ENCODE measurements at regions not wholly inside any gene's neighbourhood (a gene's known extent, or its start where the extent isn't known, plus 50 kb on each side); places are given as distances from the start of the nearest gene placed in this dataset.

DNA sequence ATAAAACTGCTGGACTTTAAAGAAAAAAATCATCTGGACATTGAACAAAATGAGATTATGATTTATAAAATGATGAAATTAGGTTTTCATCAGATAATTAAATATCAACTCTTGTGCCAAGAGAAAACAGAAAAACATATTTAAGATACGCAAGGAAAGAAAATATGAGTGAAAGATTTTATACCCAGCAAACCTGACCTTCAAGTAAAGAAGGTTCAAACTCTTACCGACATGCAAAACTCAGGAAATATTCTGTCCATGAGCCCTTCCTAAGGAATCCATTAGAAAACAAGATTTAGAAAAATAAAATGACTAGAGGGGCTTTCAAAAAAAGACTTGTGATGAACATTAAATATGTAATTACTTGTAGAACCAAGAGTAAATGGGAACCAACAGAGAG lies 257.2 kb upstream of the ARID1B start:
- no peak for DNase-seq (ENCODE audit: low read depth, low spot score)

DNA sequence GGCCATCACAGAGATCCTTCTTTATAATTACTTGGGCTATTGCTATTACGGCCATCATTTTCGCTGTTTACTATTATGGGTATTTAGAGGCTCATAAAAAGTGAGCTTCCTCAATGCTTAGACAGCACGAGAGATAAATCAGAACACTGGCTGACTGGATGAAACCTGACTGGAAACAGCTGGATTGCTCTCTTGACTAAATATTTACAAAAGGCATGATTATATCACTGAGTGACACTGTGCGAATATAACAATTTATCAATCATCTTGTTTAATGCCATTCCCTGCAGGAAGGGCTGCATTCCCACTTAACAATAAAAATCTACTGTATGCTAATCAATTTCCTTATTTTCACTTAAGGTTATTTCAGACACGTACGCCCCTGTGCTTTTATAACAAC lies 260.1 kb upstream of the ARID1B start:
- no peak for DNase-seq (ENCODE audit: low read depth, low spot score)

DNA sequence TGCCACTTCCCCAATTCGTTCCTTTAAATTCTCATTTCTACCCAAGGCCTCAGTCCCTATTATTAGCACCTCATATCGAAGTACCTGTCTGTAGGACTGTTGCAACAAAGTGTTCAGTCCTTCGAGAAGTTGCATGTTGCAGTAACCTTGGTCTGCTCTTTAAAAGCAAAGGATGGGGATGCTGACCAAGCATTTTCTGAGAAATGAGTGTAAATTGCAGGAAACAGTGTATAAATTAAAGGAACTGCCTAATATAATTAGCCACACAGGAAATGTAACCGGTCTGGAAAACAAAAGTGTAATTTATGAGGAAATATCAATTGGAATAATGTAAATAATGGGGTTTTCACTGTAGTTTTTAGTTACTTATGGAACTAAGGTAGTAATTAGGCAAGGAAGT lies 261.9 kb upstream of the ARID1B start:
- no peak for DNase-seq (ENCODE audit: low read depth, low spot score)

DNA sequence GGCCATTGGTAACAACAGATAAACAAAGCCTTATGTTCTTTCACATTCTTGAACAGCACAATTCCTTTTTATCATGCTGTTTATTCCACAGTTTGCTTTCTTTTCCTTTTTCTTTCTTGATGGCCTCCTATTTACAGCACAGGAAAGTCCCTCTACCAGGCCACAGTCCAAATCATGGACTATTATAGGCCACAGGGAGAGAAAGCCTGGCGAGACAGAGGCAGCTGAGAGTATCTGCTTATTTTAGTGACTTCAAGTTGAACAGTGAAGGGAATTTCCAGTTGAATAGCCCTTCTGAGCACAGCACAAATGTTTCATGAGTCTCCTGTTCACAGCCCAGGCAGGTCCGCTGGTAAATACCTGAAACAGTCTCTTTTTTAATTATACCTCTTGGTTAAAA lies 263.7 kb upstream of the ARID1B start:
- no peak for DNase-seq (ENCODE audit: low read depth, low spot score)

DNA sequence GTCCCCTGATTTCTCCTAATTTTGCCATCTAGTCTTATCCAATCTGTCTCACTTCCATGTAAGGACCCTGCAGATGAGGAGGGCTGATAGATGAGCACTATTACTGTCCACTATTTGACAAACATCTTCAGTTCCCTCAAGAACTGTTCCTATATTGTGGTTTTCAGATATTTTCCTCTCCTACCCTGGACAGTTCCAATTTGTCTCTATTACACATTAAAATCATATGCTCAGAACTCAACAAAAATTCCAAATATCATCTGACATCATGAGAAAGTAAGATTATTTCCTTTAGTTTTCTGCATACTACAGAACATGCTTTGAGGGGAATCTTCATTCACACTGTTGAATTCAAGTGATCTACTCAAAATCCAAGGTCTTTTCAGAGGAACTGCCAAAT lies 265.6 kb upstream of the ARID1B start:
- DNase-seq (ENCODE audit: low read depth, low spot score), result no peak

DNA sequence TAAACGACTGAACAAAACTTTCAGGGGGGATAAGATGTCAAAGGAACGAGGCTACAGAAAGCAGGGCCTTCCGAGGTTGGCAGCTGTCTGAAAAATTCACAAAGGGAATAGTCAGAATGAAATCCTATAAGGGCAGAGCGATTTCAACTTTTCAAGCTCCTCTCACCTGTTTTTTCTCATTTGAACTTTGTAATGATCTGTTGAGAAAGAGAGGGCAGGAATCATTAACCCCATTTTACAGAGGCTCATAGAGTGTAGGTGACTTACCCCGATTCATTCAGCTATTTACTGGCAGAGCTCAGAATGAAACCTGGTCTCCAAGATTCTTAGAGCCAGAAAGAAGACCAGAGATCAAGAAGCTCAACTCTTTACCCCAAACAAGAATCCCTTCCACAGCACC lies 266.1 kb upstream of the ARID1B start:
- DNase-seq (ENCODE audit: low read depth, low spot score), result no peak

DNA sequence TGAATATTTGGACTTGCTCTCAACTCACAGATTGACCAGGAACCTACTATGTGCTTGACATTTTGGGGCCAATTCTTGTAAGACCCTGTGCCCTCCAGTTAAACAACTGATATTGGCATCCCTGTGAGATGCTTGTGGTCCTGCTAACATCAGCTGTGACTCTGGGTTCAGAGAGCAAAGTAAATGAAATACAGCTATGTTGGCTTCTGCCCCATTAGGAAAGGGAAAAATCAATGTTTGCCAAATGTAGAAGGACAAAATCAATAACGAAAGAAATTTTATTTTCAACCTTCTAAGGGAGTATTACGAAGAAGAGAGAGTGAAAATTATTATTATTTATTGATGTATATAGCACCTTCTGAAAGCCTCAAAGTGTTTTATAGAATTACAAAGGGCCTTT lies 266.9 kb upstream of the ARID1B start:
- DNase-seq (ENCODE audit: low read depth, low spot score), result no peak

DNA sequence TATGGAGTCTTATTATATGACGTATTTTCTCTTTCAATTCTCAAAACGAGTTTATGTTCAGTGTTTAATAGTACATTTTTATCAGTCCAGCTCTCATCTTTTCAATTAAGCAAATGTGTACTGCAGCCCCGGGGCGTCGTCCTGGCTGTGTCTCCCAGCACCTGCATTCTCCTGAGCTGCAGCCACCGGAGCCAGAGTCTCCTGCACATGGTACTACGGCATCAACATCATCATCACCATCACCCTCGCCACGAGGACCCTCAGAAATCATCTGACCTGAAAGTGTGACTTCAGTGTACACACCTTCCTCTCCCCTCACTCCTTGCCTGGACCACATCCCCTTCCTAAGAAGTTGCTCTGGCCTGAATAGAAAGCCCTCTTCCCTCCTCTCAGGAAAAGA lies 267.7 kb upstream of the ARID1B start:
- DNase-seq (ENCODE audit: low read depth, low spot score), result no peak

DNA sequence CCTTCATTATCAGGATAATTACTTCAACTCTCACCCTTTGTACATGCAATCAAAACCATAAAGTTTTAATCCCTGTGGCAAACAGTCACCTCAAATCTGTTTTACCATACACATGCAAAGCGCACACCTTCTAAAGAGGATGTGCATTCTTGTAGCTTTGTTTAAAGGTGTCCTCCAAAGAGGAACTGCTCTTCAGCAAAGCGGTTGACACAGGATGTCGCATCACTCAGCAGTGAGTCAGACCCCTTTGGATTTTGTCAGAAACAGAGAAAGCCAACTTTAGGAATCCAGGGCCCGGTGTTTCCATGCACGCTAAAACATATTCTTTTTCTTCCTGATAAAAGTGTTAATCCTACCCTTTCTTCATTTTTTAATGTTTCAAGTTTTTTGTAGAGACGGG lies 268.3 kb upstream of the ARID1B start:
- DNase-seq (ENCODE audit: low read depth, low spot score), result no peak

DNA sequence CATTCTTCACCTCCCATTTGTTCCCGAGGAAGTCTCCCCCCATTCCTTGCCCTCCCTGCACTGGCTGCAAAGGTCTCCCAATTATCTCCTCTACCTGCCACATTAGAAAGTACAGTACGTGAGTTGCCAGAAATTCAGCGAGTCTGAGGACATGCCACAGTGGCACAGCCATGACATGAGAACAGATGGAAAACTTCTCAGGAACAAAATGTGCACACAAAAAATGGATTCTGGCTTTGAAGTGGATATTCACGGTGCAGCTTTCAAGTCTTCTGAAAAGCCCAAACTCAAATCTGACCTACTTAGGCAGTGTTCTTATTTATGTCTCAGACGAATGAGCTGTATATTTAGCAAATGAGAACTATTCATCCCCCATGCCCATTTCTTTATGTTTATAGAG lies 269.1 kb upstream of the ARID1B start:
- no peak for DNase-seq (ENCODE audit: low read depth, low spot score)

DNA sequence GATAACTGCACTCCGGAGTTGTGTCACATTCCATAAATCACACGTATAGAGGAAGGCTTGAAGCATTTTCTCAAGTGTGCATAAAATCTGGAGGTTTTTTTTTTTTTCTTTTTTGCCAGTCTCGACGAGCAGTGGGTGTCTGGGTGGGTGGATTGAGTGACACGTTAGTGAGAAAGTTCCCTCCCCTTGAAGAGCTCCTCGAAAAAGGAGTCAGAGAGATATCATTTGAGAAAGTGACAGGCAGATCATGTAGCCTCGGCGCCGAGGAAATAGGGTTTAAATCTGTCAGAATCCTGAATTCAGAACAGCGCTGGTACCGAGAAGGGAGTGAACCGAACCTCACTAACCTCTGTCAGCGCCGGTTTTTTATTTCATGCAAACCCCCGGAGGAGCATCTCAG lies 269.5 kb upstream of the ARID1B start:
- DNase-seq (ENCODE audit: low read depth, low spot score), result no peak

DNA sequence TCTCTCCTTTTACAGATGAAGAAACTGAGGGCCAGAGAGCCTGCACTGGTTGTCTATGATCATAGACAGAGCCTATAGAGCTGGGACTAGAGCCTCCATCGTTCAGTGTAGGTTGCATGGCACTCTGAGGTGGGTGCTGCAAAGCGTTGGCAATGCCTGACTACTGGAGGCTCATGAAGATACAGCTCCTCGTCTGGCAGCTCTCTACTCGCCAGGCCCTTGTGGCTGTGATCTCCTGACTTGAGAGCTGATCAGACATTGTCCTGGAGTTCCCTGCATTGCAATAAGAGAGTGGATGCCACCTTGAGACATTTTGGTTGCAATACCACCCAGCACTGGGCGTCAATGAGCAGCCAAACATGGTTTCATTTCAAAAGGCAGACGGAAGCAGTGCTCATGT lies 270.1 kb upstream of the ARID1B start:
- DNase-seq (ENCODE audit: low read depth, low spot score), result no peak

DNA sequence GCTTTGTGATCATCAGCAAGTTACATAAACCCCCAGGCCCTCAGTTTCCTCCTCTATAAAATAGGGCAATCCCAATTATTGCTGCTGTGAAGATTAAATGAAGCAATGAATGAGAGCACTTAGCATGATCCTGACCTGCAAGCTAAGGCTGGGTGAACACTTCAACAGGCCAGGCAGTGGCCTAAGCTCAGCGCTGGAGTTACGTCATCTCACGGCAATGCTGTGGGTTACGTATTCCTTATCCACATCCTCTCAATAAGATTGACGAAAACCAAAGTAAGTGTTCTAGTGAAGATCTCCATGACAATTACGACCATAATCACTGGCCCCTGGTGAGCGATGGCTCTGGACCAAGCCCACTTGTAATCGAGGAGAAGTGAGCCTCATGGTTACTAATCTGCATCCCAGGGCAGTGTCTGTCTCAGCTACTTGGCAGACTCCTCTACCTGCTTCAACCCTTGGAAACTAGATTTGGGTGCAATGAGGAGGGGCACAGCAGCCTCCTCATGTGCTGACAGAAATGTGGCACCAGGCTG lies 274.1 kb upstream of the ARID1B start:
- DNase-seq (ENCODE audit: low read depth, low spot score), result no peak

DNA sequence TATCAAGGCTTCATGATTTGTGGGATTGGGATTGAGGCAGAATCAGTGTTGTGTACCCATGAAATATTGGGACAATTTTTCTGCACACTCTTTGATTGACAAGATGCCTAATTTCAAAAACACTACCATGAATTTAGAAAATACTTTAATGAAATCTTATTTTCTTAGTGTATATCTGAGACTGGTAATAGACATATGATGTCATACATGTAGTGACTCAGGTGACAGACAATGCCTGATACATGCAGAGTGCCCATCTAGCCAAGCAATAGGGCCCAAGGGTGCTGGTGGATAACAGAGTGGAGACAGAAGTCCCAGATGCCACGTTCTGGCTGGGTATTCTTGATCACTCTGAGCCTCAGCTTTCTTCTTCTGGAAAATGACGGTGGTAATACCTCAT lies 279.6 kb upstream of the ARID1B start:
- DNase-seq (ENCODE audit: low read depth, low spot score), result no peak

DNA sequence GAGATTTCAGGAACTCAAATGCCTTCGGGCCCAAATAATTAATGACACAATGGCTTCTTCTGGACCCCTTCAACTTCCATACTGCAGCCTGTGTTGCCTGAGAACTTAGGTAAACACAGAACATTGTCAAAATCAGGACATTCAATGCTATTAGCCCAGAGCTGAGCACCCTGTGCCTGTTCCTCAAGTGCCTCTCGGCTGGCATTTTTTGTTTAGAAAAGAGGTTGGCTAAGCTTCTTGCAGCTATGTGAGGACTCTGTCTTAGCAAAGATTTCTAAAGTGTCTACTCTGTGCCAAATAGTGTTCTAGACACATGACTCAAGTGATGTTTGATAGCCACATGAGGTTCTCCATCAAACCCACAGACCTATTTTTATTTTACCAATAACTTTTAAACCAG lies 289.3 kb upstream of the ARID1B start:
- no peak for DNase-seq (ENCODE audit: low read depth, low spot score)

DNA sequence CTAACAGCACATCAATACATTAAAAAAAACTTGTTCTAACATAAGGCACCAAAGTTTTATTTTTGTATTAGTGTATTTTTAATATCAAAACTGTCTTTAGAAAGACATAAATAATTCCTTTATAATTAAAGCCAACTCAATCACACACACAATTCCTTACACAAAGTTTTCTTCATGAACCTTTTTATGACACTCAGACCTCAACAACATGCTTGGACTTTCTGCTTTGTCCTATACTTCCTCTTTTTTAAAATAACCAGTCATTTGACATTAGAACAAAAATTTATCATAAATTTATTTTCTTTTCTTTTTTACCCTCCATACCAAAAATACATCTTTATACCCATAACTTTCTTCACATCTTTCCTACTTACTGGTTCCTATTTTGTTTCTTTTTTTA lies 292.0 kb upstream of the ARID1B start:
- DNase-seq (ENCODE audit: low read depth, low spot score), result no peak

DNA sequence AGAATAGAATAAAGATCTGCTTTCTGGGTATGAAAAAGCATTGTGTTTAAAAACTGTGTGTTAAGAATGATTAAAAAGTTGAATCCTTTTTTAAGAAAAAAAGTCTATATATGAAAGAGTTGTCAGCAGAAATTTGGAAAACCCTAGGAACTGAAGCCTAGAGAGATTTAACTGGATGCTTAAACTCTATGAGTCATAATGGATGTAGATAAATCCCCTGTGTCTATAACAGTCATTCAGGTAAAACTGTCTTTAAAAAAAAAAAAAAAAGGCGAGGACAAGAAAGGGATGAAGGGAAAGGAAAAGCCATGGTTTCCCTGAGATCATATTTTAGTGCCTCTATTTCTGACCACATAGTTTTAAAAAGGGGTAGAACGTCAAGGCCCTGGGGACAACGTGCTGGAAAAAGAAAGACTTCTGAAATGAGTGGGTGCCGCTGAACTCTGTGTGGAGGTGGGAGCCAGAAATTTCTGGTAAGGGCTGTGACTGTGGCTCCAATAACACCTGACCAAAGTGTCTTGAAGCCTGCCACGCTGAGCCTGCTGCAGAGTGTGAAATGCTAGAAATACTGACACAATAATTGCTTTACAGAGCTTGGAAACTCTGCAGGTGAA lies 302.6 kb upstream of the ARID1B start:
- DNase-seq (ENCODE audit: low read depth, low spot score), result no peak

DNA sequence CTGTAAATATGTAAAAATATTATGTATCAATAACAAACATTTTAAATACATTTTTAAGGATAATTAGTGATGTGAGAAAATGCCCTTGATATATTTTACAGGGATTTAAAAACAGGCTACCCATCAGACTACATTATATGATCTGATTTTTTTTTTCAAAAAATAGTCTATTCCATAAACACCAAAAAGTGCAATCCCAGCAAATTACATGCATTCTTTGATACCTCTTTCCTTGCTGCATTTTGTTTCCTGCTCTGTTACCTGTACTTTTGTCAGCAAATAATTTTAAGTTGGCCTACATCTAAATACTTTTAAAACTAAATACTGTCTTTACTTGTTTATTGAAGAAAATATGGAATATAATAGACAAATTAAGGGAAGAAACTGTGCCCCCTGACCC lies 306.2 kb upstream of the ARID1B start:
- DNase-seq (ENCODE audit: low read depth, low spot score), result no peak

DNA sequence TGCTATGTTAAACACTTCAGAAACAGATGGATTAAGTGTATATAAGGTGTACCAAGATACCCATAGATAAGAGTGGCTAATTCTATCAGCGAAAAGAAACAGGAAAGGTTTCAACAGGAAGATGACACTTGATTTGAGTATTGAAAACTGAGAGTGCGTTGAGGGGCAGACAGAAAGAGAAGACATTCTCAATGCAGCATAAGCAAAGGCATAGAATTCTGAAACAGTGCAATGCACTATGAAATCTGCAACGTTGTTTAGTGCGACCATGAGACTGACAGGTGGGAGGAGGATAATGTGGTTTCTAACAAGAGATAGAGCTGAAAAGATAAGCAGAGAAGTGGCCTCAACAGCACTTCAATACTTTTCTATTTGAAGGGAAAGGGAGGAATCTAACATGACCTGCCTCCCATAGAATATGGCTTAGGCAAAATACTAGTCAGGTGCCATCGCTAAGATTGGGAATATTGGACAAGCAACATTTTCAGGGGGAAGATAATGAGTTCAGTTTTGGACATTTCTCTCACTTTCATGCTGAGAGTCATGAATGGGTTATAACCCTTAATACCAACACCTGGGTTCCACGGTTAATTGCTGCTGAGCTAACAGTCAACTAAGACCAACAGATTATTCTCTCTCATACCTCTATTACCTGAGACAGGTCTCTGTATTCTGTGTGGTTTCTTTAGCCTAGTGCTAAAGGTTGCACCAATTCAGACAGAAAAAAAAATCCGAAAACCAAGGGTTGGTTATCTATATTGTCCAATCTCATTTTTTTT lies 312.9 kb upstream of the ARID1B start:
- no peak for DNase-seq (ENCODE audit: low read depth, low spot score)

DNA sequence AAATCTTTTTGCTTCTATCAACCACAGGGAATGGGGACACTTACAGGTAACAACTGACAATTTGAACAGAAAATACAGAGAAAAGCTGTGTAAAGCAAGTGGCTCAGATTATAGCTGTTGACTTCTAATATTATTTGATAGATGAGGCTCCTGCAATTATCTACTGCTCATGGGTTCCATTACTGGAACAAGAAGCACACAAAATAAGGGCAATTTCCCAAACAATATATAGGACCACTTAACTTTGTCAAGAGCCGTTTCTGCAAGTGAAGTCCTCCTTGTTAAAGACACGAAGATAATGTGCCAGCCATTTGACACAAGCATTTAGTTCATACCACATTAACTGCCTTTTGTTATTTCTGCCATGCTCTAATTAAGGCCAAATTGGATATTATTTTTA lies 315.5 kb upstream of the ARID1B start:
- DNase-seq (ENCODE audit: low read depth, low spot score), result no peak

DNA sequence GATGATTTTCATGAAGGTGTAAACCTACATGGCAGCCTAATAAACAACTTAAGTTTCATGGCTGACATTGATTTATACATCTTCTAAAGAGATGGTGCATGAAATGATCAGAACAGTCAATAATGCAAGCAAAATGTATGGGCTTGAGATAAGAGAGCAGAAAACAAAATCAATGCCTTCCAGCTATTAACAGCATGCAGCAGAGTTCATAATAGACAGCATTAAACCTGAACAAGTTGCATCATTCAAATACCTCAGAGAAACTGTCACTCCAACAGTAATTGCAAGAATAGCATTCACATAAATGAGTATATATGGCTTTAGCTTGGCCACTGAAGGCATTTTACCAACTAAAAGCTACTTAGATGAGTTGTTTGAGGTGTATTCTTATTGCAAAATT lies 319.6 kb upstream of the ARID1B start:
- DNase-seq (ENCODE audit: low read depth, low spot score), result no peak

DNA sequence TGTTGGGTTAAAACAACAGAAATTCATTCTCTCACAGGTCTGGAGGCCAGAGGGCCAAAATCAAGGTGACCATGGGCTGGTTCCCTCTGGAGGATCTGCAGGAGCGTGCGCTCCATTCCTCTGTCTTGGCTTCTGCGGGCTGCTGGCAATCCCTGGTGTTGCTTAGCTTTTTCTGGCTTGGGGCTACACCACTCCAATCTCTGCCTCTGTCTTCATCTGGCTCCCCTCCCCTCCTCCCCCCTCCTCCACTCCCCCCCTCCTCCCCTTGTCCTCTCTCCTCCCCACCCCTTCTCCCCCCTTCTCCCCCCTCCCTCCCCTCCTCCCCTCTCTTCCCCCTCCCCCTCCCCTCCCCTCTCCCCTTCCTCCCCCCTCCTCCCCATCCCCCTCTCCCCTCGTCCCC lies 321.3 kb upstream of the ARID1B start:
- no peak for DNase-seq (ENCODE audit: low read depth, low spot score)

DNA sequence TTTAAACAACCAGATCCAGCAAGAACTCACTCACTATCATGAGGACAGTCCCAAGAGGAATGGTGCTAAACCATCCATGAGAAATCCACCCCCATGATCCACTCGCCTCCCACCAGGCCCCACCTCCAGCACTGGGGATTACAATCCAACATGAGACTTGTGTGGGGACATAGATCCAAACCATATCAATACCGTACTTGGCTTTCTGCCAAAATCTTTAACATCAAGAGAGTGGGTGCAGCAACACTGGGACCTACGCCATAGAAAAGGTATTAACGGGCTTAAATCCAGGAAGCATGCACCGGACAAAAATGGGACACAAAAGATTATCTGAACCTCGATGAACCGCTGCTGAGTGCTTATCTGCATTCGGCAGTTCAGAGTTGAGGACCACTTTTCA lies 322.3 kb upstream of the ARID1B start:
- no peak for DNase-seq (ENCODE audit: low read depth, low spot score)

DNA sequence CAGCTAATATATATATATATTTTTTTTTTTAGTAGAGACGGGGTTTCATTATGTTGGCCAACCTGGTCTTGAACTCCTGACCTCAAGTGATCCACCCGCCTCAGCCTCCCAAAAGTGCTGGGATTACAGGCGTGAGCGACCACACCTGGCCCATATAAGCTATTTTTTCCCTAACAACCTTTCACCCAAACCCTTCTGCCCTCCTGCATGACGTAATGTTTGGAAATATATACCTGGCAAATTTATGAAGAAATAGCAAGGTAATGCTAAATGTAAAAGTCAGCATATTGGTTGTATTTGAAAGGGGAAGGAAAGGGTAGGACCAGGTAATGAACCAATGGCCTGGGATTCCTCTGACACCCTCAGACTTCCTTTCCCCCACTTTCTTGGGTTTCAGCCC lies 325.5 kb upstream of the ARID1B start:
- DNase-seq (ENCODE audit: low read depth, low spot score), result no peak
